GM19099 (cell line): ENCODE measurements at regions not wholly inside any gene's neighbourhood (a gene's known extent, or its start where the extent isn't known, plus 50 kb on each side); places are given as distances from the start of the nearest gene placed in this dataset.

Experiments used
- POLR2A ChIP-seq: IDR thresholded peaks from 3 replicates; pipeline ENCODE4 v1.6.1; 2011; ENCODE audit warnings: low read depth; ENCODE audit not compliant: insufficient read length; ENCODE audit errors: extremely low read depth

GRCh38 chr11:115645631-115646317, 141.6 kb upstream of the CADM1 start:
- TF ChIP-seq POLR2A: no peak

- TF ChIP-seq POLR2A: no peak
Measured at GRCh38 chr11:115644856-115645255, 140.6 kb upstream of the CADM1 start.

- TF ChIP-seq POLR2A: no peak
Measured at GRCh38 chr11:115643549-115644270, 139.5 kb upstream of the CADM1 start.

- no peak for TF ChIP-seq POLR2A
Measured at GRCh38 chr11:115642660-115643059, 138.4 kb upstream of the CADM1 start.

- TF ChIP-seq POLR2A: no peak
Measured at GRCh38 chr11:115637599-115638241, 133.5 kb upstream of the CADM1 start.

- no peak for TF ChIP-seq POLR2A
Measured at GRCh38 chr11:115636753-115637527, 132.7 kb upstream of the CADM1 start.

- TF ChIP-seq POLR2A: no peak
Measured at GRCh38 chr11:115632061-115632460, 127.8 kb upstream of the CADM1 start.

- TF ChIP-seq POLR2A: no peak
Measured at GRCh38 chr11:115631609-115632008, 127.4 kb upstream of the CADM1 start.

- TF ChIP-seq POLR2A: no peak
Measured at GRCh38 chr11:115630214-115630613, 126.0 kb upstream of the CADM1 start.

- TF ChIP-seq POLR2A: no peak
Measured at GRCh38 chr11:115629456-115630015, 125.3 kb upstream of the CADM1 start.

GRCh38 chr11:115627666-115628460, 123.6 kb upstream of the CADM1 start:
- TF ChIP-seq POLR2A: no peak

- no peak for TF ChIP-seq POLR2A
Measured at GRCh38 chr11:115627071-115627470, 122.9 kb upstream of the CADM1 start.

- no peak for TF ChIP-seq POLR2A
Measured at GRCh38 chr11:115626414-115626813, 122.2 kb upstream of the CADM1 start.

GRCh38 chr11:115625502-115625901, 121.3 kb upstream of the CADM1 start:
- TF ChIP-seq POLR2A: no peak

- TF ChIP-seq POLR2A: no peak
Measured at GRCh38 chr11:115624065-115624464, 119.8 kb upstream of the CADM1 start.

- no peak for TF ChIP-seq POLR2A
Measured at GRCh38 chr11:115623021-115623451, 118.8 kb upstream of the CADM1 start.
